ENCODE measurements at regions not wholly inside any gene's neighbourhood (a gene's known extent, or its start where the extent isn't known, plus 50 kb on each side); places are given as distances from the start of the nearest gene placed in this dataset.

GRCh38 chr2:234592541-234592940 lies 95.7 kb upstream of the ARL4C start:
- no peak for DNase-seq

- DNase-seq: no peak
These were observed 93.2 kb upstream of the ARL4C start for GRCh38 chr2:234590076-234590475.

GRCh38 chr2:234588054-234588430 lies 91.2 kb upstream of the ARL4C start:
- DNase-seq: no peak

- peak; percentile 85 for DNase-seq
These were observed 90.6 kb upstream of the ARL4C start for GRCh38 chr2:234587341-234588053.

GRCh38 chr2:234583331-234583730 lies 86.5 kb upstream of the ARL4C start:
- DNase-seq: no peak

GRCh38 chr2:234580686-234581085 lies 83.8 kb upstream of the ARL4C start:
- DNase-seq: no peak

- DNase-seq: no peak
These were observed 82.5 kb upstream of the ARL4C start for GRCh38 chr2:234579231-234579962.

GRCh38 chr2:234578389-234578788 lies 81.5 kb upstream of the ARL4C start:
- DNase-seq: no peak

- no peak for DNase-seq
These were observed 80.3 kb upstream of the ARL4C start for GRCh38 chr2:234577191-234577590.

GRCh38 chr2:234571620-234572407 lies 74.9 kb upstream of the ARL4C start:
- no peak for DNase-seq

GRCh38 chr2:234570476-234570875 lies 73.6 kb upstream of the ARL4C start:
- DNase-seq: no peak

- no peak for DNase-seq
These were observed 73.0 kb upstream of the ARL4C start for GRCh38 chr2:234569776-234570430.

- DNase-seq: no peak
These were observed 69.7 kb upstream of the ARL4C start for GRCh38 chr2:234566622-234567021.

- DNase-seq: no peak
These were observed 69.2 kb upstream of the ARL4C start for GRCh38 chr2:234565842-234566619.

GRCh38 chr2:234565201-234565600 lies 68.3 kb upstream of the ARL4C start:
- no peak for DNase-seq

- DNase-seq: peak; percentile 76
These were observed 67.8 kb upstream of the ARL4C start for GRCh38 chr2:234564699-234565098.

GRCh38 chr2:234559609-234560008 lies 62.7 kb upstream of the ARL4C start:
- no peak for DNase-seq

- no peak for DNase-seq
These were observed 61.8 kb upstream of the ARL4C start for GRCh38 chr2:234558642-234559041.

- DNase-seq: peak; percentile 13
These were observed 60.1 kb upstream of the ARL4C start for GRCh38 chr2:234556848-234557573.

GRCh38 chr2:234555616-234556249 lies 58.9 kb upstream of the ARL4C start:
- no peak for DNase-seq

GRCh38 chr2:234555161-234555560 lies 58.3 kb upstream of the ARL4C start:
- DNase-seq: no peak

Data from NCI-H146 (cell line).